GM21515 (cell line): ENCODE measurements at regions not wholly inside any gene's neighbourhood (a gene's known extent, or its start where the extent isn't known, plus 50 kb on each side); places are given as distances from the start of the nearest gene placed in this dataset.

ENCODE experiments used
- ATAC-seq: cut with Tn5 transposase; IDR thresholded peaks from one replicate; pipeline ENCODE4 v1.9.1; 2021; ENCODE audit not compliant: unreplicated experiment

DNA sequence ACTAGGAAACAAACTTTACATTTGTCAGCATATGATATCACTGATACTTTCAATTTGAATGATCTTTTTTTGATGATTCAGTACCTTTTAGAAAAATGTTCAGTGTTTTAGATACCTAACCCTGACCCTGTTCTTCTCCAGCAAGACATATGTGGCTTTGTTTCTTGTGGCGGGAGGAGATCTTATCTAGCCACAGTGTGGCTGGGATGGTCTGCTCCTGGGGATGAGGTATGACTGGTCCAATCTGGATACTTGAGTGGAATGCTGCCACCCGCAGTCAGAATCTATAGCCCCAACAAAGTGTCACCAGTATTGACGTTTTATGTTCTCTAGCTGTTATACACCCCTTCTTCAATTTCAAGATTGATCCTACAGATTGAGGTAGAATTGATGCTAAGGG, 439.0 kb upstream of the GOLIM4 start:
- no peak for ATAC-seq

DNA sequence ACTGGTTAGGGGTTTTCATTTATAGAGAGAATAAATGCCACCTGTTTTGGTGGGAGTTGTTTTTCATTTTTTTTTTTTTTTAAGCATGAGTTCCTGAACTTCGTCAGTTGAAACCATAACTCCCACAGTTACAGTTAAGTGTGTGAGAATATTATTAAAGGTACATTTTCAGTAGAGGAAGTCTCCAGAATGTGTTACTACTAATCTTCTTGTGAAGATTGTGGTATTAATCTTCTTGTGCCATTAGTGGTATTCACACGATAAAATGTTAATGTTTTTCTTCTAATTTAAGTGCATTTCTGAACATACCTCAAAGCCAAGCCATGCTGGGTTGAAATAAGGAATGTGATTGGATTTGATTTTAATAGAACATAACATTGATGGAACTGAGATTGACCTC, 437.9 kb upstream of the GOLIM4 start:
- no peak for ATAC-seq

DNA sequence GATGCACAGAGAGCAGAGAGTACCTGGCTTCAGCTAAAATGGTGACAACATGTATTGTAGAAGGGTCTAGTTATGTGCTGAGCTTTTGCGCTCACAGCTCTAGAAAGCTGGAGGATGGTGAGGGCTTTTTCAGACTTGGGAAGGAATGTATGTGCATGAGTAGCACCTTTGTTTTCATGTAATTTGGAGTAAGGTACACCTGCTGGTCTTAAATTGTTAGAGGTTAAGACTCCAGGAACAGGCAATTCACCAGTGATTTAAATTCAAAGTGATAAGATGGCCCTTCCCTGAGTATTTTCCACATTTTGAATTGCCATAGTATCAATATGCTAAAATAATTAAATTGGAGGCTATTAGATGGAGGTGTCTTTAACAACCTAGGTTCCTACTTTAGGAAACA, 436.4 kb upstream of the GOLIM4 start:
- ATAC-seq, result no peak

DNA sequence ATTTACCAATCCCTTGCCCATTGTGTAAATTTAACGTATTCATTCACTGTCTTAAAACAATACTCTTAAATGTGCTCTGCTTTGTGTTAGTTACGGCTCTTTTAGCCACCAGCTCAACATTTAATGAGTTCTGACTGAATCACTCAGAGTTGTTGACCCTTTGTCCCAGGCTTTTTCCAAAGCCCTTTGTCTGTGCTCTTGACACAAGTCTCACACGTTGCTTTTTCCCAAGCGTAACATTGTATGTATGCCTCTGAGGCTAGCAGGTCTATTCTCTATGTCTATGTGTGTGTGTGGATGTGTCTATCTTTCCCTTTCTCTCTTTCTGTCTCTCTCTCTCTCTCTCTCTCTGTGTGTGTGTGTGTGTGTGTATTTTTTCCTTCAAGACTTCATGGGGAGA, 435.4 kb upstream of the GOLIM4 start:
- no peak for ATAC-seq

DNA sequence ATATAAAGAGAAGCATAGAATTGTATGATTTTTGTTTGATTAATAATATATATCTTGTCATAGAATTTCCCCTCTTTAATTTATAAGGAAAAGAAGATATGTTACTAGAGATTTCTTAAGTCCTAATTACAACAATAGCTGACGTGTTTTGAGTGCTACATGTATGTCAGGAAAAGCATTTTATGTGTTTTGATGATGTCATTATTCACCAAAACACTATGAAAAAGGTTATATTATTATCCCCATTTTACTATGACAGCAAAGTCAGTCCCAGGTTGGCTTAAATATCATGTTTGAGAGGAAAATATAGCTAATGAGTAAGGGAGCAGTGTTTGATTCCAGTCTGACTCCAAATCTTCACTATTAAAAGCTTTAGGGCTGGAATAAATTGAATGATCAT, 428.4 kb upstream of the GOLIM4 start:
- ATAC-seq, result no peak

DNA sequence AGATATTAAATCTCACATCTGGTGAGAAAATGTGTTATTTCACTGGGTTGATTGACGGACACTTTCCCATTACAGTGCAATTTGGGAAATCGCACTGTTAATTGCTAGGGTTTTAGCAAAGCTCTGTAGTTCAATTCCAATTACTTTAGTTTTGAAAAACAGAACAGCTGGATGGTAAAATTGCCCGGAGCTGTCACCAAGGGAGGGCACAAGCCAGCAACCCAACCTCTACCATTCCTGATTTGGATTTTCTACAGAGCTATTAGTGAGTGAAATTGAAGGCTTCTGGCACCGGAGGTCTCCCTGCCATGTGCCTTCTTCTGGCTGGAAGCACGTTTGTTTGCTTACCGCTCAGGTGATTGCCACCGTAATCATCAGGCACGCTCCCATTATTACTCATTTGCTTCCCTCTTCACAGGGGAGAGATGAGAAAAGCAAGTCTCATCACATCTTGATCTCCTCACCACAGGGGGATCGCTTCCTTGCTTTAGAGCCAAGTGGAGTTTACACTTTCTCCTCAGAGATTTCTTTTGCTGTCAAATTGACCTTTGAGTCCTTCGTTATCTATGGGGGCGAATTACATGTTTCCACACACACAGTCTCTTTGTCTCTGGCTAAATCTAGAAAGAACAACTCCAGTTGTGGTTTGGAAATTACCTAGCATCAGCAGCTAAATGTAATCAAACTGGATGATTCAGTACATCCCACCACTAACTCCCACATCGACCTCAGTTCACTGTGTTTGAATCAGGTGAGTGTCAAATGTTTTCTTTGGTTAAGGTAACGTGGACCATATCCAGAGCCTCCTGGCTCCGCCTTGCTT, 421.7 kb upstream of the GOLIM4 start:
- ATAC-seq, result no peak

DNA sequence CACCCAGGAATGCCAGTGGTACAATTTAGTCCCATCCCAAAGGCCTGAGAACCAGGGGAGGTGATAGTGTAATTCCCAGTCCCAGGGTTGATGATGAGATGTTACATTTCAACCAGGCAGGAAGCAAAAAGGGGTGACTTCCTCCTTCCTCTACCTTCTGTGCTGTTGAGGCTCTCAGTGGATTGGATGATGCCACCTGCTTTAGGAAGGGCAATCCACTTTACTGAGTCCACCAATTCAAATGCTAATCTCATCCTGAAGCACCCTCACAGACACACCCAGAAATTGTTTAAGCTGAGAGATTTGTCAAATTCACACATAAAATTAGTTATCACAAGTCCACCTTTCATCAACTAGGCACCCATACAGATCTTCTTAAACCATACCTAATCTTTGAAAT, 418.5 kb upstream of the GOLIM4 start:
- ATAC-seq, result no peak

DNA sequence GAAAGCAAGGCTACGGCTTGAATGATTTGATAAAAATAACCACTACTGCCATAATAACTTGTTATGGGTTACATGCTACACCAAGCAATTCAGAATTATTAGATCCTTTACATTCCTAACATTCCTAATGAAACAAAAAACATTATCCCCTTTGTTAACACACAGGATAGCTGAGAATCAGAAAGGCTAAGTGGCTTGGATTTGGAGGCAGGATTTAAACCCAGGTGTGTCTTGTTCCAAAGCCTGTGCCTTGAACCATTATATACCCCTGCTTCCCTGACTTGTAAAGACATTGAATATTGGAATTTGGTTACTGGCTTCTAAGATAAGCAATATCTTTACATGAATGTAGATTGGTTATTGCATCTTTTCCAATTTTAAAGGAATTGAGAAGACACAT, 417.1 kb upstream of the GOLIM4 start:
- no peak for ATAC-seq

DNA sequence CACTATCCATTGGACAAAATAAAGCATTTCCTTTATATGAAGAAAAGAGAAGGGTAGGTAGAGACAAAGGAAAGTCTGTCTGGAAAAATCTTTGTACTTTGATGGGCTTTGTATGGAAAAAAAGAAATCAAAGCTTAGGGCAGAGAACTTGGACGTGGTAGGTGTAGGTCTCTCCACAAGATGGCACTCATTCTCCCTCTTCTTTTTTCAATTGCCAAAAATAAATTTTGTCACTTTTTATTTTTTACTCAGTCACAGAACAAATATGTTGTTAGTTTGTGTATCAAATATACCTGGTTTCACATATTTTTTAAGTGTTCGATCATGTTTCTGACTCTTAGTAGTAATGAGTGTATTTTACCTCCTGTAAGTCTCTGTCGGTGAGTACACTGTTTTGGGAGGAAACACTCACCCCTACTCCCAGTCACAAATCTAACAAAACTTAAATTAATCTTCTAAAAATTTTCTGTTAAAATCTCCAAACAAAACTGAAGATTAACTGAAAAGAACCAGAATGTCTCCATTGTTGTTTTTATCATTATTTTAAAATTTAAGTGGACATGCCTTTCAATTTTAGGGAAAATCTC, 415.8 kb upstream of the GOLIM4 start:
- ATAC-seq, result no peak

DNA sequence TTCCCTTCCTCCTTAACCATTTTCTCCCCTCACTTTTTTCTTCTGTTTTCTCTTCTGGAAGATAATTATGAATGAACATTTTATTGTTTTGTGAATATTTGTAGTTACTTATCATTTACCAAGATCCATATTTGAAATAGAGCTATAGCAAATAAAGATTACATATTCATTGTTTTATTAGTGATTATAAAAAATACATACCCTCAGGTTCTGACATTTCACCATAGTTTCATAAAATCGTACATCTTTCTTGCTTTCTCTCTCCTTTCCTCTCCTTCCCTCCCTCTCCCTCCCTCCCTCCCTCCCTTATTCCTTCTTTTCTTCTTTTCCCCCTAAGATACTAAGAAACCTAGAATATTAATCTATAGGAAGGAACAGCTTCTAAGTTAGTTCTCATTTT, 410.9 kb upstream of the GOLIM4 start:
- no peak for ATAC-seq

DNA sequence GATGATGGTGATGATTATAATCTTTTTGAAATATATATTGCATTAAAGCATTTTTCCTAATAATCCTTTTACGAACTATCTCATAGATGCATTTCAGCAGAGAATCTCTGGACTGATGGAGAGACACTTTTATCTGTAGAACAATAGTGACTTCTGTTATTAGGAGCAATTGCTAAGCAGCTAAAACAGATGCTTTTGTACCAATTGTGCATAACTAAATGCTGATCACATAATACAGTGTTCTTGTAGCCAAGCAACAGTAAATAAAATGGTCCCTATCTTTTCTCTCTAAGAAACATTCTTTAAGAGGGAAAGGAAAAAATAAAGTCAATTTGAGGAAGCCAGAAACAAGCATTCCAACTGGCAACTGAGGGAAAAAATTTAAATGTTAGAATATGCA, 405.8 kb upstream of the GOLIM4 start:
- ATAC-seq, result no peak

DNA sequence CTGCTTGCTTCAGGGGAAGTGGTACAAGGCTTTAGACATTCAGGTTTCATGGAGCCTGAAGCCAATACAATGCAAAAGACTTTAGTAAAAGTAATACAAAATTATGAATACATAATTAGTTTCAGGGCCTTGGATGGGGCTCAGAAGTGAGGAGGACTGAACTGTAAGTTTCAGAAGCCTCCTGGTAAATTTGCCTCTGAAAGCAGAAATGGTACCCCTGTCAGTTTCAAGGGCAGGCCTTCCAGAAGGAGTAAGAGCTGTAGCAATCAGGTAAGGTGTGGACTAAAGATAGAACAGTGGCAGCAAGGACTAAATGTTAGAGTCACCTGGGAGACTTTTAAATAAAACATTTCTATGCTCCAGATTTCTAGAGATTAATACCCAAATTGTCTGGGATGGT, 402.5 kb upstream of the GOLIM4 start:
- ATAC-seq, result no peak

DNA sequence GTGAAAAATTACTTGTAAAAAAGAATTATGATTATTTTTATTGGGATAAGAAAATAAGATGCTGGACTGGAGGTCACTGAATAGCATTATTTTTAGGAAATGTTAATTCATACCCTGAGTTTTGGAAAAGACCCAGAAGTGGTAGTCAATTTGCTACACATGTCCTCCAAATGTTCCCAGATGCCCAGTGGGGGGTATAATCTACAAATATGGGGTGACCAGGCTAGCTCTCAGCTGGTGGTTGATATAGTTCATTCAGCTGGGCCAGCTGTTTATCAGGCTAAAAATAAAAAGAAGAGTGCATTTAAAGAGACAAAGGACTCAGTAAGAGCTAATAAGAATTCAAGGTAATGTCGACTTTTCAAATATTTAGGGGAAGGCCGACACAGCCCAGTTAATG, 402.0 kb upstream of the GOLIM4 start:
- ATAC-seq, result no peak

DNA sequence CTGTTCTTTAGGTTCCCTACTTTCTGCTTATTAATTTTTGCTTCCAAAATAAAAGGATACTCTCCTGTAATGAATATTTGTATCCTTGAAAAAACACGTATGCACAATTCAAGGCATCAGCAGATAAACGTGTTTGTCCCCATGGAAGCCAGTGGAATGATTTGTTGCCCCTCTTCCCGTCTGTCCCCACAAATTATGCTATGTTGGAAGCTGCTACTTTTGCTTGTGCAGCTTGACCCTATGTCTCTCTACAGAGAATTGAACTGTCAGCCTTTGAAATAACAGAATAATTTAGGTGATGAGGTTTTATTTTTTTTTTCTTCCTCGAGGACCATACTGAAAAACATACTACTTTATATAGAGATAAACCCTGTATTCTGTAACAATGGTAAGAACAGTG, 401.5 kb upstream of the GOLIM4 start:
- ATAC-seq, result no peak

DNA sequence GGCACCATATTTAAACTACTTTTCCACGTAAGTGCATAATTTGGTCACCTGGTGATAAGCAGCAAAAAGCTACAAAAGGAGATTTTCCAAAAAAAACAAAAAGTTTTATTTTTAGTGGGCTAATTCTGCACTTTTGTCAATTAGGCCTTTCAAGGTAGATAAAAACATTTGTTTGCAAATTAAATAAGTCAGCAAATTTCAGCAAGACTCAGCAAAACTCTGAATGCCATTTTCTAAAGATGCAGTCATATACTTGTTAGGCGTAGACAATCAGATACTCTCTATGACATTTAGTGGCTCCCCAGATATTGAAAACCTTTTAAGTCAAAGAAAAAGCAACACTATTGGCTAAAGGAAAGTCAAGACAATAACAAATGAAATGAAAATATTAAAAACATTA, 400.2 kb upstream of the GOLIM4 start:
- ATAC-seq, result no peak

DNA sequence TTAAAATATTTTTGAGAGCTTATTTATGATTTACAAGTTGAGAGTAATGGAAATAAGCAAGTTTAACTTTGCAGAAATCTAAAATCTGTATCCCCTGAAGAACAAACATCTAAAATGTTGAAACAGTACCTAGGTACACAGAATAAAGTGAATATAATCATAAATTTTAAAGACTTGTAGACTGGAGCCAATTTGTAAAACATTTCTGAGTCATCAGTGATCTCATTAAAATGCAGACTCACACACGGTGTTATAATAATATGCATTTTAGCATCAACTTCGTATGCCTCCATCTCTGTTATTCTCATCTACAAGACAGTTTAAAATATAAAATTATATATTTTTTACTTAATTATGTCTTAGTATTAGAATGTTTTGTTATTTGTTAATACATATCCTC, 399.5 kb upstream of the GOLIM4 start:
- ATAC-seq, result no peak

DNA sequence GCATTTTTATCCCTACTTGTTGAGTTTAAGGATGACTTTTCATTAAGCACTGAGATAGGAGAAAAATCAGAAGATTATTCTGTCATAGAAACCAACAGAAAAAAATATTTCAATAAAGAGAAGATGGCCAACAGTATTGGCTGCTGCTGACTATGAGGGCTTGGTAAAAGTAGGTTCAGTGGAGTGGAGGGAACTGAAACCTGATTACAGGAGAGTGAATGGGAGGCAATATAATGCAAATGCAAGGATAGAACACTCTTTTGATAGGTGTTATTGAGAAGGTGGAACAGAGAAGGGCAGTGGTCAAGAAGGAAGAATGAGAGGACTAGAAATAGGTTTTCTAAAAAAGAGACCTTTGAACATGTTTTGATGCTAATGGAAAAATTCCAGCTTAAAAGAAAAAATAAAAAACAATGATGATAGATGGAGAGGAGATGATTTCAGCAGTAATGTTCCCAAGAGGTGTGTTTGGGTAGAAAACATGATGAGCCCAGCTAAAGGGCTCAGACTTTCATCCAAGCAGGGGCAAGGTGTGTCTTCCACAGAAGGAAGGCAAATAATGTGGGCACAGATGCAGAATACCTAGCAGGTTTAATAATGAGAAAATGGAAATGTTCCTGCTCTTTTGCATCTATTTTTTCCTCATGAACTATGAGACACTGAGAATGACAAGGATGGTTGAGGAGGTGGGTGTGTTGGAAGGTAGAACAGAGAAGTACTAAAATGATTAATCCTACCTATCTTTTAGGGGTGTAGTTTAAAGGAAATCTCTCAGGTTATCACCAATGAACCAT, 397.9 kb upstream of the GOLIM4 start:
- no peak for ATAC-seq

DNA sequence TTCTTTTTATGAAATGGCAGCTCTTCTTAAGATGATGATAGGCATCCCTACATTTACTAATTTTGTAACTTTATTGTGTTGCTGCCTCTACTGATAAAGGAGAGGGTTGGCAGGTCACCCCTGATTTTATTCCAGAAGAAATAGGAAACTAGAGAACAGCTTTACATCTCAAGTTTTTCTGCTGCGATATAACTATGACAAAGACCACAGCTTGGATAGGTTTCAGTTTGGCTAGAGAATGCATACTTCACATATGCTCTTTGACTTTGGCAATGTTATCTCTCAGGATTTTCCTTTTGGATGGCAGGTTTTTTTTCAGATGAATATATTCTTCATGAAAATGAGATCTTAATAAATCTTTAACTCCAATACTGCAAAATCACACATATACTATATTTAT, 395.3 kb upstream of the GOLIM4 start:
- ATAC-seq, result no peak

DNA sequence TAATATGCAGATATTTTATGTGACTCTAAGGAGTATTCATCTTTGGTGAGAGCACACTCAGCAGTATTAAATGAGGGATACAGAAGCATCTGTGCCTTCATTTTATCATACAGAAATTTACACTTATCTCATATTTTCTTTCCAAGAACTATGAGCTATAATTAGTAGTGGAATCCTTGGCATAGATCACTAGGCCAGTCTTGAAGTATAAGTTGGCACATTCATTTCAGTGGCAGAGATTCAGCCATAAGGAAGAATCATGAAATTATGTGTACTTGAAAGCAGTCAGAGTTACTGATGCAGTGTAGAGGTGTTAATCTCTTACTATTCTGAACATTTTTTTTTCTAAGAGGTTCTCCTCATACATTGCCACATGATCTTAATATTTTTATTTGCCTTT, 393.6 kb upstream of the GOLIM4 start:
- no peak for ATAC-seq

DNA sequence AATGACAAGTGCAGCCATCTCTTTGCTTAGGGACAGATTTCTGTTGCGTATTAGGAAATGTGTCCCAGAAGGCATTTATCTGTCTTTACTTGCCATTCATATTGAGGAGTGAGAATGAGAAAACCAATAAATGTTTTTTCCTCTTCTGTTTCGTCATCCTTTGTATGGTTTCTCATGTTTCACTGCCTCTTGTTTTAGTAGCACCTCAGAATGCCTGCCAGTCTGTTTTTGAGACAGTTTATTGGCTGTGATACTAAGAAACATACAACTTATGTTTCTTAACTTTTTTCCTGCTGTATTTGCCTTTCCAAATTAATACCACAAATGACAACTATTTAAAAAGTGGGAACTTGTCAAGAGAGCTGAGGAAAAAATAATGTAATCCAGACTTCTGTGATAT, 390.2 kb upstream of the GOLIM4 start:
- ATAC-seq, result no peak

DNA sequence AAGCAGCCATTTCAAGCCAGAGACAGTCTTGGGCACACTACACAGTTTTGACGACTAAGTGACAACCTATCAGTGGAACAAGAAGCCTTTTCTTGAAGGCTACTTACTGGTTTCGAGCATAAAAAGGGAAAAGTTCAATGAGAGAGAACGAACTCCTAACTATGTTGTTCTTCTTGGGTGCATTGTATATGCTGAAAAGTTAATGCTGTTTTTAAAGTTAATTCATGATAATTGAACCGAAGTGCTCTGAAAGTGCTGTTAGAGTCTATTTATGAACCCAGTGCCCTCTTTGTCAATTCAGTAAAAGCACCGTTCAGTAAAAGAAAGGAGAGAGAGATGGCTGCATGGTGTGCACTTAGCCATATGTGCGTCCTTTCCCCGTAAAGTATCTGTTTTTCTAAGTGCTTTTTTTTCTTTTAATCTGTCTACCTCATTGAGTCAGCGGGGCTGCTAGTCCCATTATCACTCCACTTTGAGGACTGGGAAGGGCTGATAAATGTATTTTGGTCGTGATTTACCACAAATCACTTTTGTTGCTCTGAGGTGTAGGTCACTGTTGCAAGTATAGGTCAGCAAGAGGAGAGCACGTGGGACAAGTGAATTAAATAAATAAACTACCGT, 380.7 kb upstream of the GOLIM4 start:
- ATAC-seq, result no peak

DNA sequence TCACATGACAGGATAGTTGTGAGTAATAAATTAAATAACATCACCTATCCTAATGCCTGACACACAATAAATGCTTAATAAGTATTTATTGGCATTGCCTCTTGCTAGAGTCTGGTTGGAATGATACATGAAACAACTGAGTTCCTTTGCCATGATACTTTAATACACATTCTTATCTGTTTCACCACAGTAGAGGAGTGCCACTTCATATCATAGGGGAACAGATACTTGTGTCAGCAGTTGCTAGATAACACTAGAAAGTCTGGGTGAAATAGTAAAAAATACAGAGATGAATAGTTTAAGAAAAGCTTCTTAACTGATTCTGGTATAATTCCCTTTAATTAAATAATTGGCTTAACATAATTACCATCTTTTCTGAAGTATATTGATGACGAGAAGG, 380.0 kb upstream of the GOLIM4 start:
- no peak for ATAC-seq
